Head of caudate nucleus (tissue), 42 donors: ENCODE measurements at regions not wholly inside any gene's neighbourhood (a gene's known extent, or its start where the extent isn't known, plus 50 kb on each side); places are given as distances from the start of the nearest gene placed in this dataset.
"Not testable (repeated sequence)": the region's sequence is repeated elsewhere in the genome, so short reads cannot be mapped to it uniquely, and the experiment has no call there.

Experiments
- DNase-seq, 42 donors: peaks; one replicate each; pipeline versions ENCODE4 v3.0.0 to v3.0.0-alpha.2; 2020 to 2021; ENCODE audit warnings: mixed read lengths in 7 of 42
- intact Hi-C: fragments of 100-400 bp; cut with DNase I; formaldehyde crosslinking; loops from one replicate; pipeline ENCODE4 v1.15.0; 2022

DNA sequence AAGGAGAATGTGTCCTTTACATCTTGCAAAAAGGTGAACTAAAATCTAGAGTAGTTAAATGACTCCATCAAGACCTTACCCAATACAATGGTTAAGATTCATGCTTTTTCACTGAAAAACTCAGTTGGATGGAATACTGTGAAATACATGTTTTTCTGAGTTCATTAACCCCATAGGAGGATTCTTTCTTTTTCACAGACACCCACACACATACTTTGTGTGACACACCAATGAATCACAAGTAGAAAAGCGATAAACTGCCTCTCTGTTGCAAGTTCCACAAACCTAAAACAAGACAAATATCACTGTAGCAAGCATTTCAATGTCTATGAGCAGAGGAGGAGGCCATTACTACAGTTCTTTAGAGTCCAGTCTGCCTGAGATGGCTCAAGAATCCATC, 258.8 kb upstream of the CDH5 start:
- DNase-seq: no peak
- intact Hi-C loops: no loop called here

GRCh38 chr16:66103211-66103610, 263.3 kb upstream of the CDH5 start:
- DNase-seq: no peak

GRCh38 chr16:66099306-66099705, 267.2 kb upstream of the CDH5 start:
- no peak for DNase-seq
- intact Hi-C loops: no loop called here

More at GRCh38 chr16:66103211-66103610, 263.3 kb upstream of the CDH5 start:
- intact Hi-C loops: no loop called here

- intact Hi-C loops: no loop called here
- DNase-seq: peak in 21 of 42 donors; percentile 3 to 71 (median 21)
Observed at GRCh38 chr16:66097751-66098150, 268.7 kb upstream of the CDH5 start.

DNA sequence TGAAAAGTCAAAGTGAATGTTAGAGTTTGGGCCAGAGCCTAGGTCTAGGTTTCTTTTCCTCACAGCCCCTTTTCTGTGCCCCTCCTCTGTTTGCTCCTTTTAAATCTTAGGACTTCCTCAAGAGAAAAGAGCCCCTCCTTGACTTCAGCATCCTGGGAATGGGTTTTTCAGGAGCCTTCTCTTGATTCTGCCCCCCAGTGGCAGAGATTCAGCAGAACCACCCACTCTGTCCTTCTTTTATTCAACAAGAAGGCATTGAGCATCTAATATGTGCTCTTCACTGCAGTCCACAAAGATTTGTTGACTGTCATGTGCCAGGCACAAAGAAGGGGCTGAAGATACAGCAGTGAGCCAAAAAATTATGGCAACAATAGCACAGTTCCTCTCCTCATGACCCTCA, 270.8 kb upstream of the CDH5 start:
- intact Hi-C loops: no loop called here

DNA sequence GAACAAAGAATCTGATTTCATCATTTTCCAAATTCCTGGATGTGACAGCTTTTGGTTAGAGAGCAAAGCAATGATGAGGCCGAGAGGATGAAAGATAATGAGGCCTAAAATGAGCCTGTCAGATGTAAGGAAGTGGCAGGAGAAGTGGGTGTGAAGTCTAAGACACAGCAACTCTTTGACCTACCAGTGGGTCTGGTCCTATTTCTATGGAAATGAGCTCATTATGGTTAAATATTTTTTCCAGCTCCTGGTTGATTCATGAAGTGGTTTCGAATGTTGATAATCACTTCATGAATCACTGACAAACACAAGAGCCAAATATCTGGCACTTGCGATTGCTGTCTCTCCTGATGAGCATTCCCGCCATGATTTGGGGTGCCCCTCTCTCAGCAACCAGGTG, 273.3 kb upstream of the CDH5 start:
- DNase-seq: no peak
- intact Hi-C loops: no loop called here

More for the DNA sequence above, 270.8 kb upstream of the CDH5 start:
- no peak for DNase-seq

- intact Hi-C loops: no loop called here
- DNase-seq: no peak
Observed at GRCh38 chr16:66091471-66091891, 275.0 kb upstream of the CDH5 start.

GRCh38 chr16:66088681-66089080, 277.8 kb upstream of the CDH5 start:
- intact Hi-C loops: no loop called here
- no peak for DNase-seq

GRCh38 chr16:66087308-66087707, 279.2 kb upstream of the CDH5 start:
- no peak for DNase-seq

GRCh38 chr16:66085651-66086050, 280.8 kb upstream of the CDH5 start:
- DNase-seq: no peak
- intact Hi-C loops: no loop called here

More at GRCh38 chr16:66087308-66087707, 279.2 kb upstream of the CDH5 start:
- intact Hi-C loops: no loop called here

- DNase-seq, intact Hi-C loops: not testable (repeated sequence)
Observed at GRCh38 chr16:66084731-66085130, 281.8 kb upstream of the CDH5 start.

- intact Hi-C loops: no loop called here
- no peak for DNase-seq
Observed at GRCh38 chr16:66084306-66084705, 282.2 kb upstream of the CDH5 start.

- intact Hi-C loops: no loop called here
- no peak for DNase-seq
Observed at GRCh38 chr16:66083171-66083570, 283.3 kb upstream of the CDH5 start.

GRCh38 chr16:66082424-66082823, 284.1 kb upstream of the CDH5 start:
- intact Hi-C loops: no loop called here
- DNase-seq: no peak

DNA sequence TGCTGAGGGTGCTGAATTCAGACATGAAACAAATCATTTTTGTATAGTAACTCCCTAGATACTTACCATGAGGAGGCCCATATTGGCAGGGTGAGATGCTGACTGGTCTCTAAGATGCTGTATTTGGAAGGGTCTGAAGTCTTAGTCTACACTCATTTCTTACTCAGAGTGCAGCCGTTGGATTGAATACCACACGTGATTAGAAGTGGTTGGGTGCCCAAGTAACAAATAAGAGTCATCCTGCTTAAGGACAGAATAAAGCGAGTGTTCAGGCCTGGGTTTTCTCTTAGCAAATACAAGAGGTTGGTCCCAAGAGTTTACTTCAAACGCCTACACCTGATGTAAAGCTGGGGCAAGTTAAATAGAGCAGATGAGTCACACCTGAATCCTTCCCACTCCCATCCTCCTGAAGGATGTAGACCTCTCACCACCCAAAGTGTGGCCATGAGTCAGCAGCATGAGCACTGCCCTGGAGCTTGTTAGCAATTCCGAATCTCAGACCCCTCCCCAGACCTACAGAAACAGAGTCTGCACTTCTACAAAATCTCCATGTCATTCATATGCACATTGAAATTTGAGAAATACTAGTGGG, 284.6 kb upstream of the CDH5 start:
- peak in 34 of 42 donors; percentile 6 to 84 (median 32) for DNase-seq
- intact Hi-C loops: no loop called here

- no peak for DNase-seq
- intact Hi-C loops: no loop called here
Observed at GRCh38 chr16:66079671-66080334, 286.7 kb upstream of the CDH5 start.

DNA sequence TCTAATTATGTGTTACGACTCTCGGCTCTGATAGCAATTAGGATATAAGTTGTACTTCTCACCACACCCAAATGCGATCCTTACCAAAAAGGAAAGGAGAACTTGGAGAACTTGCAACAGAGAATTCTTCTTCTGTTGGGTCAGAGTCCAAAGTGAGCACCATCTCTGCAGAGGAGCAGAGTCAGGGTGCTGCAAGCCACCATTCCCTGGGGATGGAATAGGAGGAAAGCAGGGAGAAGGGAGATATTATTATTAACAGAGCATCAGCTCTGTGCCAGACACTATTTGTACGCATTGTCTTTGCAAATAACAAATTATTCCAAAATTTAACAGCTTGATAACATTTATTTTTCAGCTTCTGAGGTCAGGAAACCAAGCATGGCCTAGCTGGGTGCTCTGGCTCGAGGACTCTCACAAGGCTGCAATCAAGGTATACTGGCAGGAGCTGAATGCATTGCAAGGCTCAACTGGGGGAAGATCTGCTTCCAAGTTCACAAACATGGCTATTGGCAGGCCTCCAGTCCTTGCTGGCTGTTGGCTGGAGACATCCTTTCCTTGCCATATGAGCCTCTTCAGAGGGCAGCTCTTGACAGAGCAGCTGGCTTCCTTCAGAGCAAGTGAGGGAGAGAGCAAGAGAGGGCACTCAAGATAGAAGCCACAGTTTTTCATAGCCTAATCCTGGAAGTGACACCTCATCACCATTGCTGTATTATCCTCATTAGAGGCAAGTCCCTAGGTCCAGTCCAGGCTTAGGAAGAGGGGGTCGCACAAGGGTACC, 296.2 kb upstream of the CDH5 start:
- DNase-seq: peak in 35 of 42 donors; percentile 5 to 62 (median 29)

GRCh38 chr16:66069587-66069986, 296.9 kb upstream of the CDH5 start:
- intact Hi-C loops: no loop called here
- no peak for DNase-seq

More for the DNA sequence above, 296.2 kb upstream of the CDH5 start:
- intact Hi-C loops: no loop called here

GRCh38 chr16:66066404-66066803, 300.1 kb upstream of the CDH5 start:
- DNase-seq: no peak
- intact Hi-C loops: no loop called here

- intact Hi-C loops: no loop called here
- no peak for DNase-seq
Observed at GRCh38 chr16:66065925-66066324, 300.6 kb upstream of the CDH5 start.
